Suprapubic skin (tissue), 3 donors: ENCODE measurements at regions not wholly inside any gene's neighbourhood (a gene's known extent, or its start where the extent isn't known, plus 50 kb on each side); places are given as distances from the start of the nearest gene placed in this dataset.

Source experiments
- CTCF ChIP-seq, 2 donors: fragments of 200-600 bp in 1 of 2; fragments of 450-650 bp in 1 of 2; sonication (generic) in 1 of 2; IDR thresholded peaks; one replicate each; pipeline ENCODE4 v1.5.1; 2016 to 2019; ENCODE audit warnings: antibody characterized with exemption in 2 of 2, mild to moderate bottlenecking in 1 of 2, moderate library complexity in 1 of 2
- POLR2AphosphoS5 ChIP-seq, 3 donors: sonication (generic); formaldehyde crosslinking; IDR thresholded peaks; one replicate each; pipeline ENCODE4 v1.6.1; 2017; ENCODE audit warnings: antibody characterized with exemption in 3 of 3

GRCh38 chr2:234285541-234285940 is 211.3 kb downstream of the ARL4C start:
- no peak for TF ChIP-seq CTCF (IDR thresholded peaks at IDR 0.05)
- TF ChIP-seq POLR2AphosphoS5 (IDR thresholded peaks at IDR 0.05), result no peak
